Bone marrow (tissue), 2 donors: ENCODE measurements at regions not wholly inside any gene's neighbourhood (a gene's known extent, or its start where the extent isn't known, plus 50 kb on each side); places are given as distances from the start of the nearest gene placed in this dataset.

Experiments used
- DNase-seq, 2 donors: peaks; one replicate each; lab custom pipeline; 2025; lab: John Stamatoyannopoulos, UW

DNA sequence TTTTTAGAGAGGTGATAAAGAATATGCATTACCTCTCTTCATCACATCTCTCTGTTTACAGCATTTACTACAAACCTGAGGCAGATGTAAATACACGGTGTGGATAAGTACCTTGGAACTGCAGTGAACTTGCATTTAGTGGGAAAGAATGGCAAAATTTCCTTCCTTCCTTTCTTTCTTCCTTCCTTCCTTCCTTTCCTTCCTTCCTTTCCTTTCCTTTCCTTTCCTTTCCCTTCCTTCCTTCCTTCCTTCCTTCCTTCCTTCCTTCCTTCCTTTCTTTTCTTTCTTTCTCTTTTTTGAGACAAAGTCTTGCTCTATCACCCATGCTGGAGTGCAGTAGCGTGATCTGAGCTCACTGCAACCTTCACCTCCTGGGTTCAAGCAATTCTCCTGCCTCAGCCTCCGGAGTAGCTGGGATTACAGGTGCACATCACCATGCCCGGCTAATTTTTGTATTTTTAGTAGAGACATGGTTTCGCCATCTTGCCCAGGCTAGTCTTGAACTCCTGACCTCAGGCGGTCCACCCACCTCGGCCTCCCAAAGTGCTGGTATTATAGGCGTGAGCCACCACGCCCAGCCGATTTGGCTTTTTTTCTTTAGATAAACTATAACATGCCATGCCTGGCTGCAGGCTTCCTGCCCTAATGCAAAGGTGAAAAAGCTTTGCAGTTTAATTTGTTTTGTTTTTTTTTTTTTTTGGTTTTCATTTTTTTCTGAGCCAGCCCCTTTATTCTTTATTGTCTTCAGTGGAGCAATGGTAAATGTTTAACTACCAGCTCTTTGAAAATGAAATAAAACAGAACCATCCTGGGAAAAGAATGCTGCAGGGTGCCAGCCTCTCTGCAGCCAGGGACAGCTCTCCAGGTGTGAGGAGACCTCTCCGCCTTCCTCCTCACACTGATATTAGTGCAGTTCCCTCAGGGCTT, 64.2 kb upstream of the NEDD9 start:
- DNase-seq = no peak

DNA sequence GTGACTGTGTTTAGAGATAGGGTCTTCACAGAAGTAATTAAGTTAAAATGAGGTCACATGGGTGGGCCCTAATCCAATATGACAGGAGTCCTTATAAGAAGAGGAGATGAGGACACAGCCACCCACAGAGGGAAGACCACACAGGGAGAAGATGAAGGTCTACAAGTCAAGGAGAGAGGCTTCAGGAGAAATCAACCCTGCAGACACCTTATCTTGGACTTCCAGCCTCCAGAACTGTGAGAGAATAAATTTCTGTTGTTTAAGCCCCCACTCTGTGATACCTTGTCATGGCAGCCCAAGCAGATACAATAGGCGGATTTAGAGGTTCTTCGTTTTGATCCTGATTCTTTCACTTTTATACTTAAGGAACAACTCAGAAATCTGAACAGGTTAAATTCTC, 63.5 kb upstream of the NEDD9 start:
- no peak for DNase-seq

DNA sequence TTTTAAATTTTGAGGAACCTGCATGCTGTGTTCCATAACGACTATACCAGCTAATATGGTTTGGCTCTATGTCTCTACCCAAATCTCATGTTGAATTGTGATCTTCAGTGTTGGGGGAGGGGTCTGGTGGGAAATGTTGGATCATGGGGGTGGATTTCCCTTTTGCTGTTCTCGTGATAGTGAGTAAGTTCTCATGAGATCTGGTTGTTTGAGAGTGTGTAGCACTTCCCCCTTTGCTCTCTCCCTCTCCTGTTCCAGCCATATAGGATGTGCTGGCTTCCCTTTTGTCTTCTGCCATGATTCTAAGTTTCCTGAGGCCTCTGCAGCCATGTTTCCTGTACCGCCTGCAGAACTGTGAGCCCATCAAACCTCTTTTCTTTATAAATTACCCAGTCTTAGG, 61.8 kb upstream of the NEDD9 start:
- peak in 1 of 2 donors; percentile 36 for DNase-seq

DNA sequence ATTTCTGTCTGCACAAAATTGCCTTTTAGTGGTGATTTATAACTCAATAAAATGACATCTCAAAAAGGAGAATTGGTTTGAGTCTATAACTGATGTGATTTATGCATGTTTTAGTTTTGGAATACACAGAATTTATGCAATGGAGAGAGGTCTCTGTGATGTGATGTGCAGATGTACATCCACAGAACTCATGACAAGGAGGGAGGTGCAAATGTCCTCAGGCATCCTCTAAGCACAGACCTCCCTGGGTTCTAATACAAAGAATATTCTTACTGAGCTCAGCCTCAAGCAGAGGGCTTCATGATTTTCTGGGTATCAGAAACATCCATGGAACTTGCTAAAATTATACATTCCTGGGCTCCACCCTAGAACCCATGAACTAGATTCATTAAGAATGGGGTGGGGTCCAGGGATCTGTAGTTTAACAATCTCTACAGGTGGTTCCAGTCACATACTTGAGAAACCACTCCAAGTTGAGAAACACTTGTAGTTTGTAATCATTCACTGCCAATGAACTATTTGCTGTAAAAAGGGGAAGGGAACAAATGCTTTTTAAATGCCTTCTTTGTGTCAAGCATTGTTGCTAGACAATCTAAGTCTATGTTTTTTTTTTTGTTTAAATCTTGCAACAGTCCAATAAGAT, 60.2 kb upstream of the NEDD9 start:
- no peak for DNase-seq

DNA sequence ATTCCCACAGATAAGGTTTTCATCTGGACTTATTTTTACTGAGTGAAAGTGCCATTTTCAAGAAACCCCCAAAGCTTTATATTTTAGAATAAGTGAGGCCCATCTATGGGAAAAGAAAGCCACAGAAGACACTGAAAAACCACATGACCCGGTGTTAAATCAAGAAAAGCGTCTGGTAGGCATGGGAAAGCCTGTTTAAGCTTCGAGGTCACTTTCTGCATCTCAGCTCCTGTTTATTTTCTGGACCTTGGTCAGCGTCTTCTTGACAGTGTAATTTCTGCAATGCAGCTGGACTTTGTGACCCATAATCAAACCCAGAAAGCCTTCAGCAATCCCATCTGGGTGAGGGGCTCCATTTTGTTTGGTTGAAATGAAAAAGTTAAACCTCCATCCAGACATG, 59.6 kb upstream of the NEDD9 start:
- DNase-seq = no peak

DNA sequence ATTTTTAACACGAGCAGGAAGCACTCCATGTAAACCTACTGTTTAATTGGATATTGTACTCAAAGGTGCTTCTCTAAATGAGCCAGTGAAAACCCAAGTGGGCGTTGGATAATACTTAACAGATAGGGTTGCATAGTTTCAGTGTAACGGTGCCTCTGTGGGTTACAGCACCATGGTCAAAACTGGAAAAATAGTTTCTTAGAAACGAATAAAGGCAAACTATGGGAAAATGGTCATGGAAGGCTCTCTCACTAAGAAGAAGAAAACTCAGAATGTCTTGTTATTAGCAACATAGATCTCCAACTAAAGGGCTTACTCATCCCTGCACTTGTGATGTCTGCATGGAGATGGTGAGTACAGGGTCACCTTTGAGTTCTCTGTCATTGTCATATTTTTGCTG, 59.1 kb upstream of the NEDD9 start:
- no peak for DNase-seq

DNA sequence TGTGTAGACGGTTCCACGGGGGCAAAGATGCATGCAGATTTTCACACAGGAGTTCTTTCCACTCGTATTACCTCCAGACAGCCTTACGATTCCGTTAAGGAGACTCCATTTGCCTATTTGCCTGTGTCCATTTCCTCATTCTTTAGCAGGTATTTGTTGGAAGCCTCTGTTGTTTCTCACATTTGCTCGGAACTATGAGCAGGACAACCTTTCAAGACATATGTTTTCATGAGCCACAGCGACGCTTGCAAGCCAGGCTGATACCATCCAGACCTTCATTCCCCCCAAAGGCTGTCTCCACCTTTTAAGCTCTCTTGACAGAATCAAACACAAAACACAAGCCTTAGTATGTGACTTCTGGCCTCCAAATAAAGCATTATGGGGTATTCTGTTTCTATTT, 57.6 kb upstream of the NEDD9 start:
- DNase-seq = no peak

DNA sequence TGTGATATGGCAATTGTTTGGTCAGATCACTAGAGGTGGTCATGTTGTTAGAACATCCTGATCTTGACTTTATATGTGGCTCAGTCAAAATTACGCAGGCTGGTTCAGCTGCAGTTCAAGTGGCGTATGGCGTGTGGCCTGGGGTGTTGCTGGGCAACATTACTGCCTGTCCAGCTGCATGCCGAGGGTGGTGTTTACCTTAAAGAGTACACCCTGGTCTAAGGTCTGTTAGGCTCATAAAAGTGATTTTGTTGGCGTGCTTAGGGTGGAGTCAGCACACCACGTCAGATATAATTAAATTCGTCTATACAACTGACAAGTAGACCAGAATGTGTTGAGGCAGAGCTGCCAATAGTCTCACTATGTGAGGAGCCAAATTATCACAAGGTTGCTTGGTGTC, 55.6 kb upstream of the NEDD9 start:
- no peak for DNase-seq

DNA sequence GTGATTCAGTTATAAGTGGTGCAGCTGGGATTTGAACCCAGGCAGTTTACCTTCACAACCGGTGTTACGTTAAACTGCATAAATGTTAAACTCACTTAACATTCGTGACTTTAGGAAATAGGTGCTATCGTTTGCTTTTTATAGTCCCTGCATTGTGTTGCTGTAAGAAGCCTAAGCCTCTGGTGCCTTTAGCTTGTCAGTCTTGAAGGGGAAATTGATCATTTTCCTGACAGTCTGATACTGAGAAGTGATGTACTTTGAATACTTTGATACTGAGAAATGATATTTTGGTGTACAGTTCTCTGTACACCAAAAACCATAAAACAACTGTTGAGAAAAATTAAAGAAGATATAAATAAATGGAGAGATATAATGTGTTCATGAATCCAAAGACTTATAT, 52.5 kb upstream of the NEDD9 start:
- DNase-seq = no peak

DNA sequence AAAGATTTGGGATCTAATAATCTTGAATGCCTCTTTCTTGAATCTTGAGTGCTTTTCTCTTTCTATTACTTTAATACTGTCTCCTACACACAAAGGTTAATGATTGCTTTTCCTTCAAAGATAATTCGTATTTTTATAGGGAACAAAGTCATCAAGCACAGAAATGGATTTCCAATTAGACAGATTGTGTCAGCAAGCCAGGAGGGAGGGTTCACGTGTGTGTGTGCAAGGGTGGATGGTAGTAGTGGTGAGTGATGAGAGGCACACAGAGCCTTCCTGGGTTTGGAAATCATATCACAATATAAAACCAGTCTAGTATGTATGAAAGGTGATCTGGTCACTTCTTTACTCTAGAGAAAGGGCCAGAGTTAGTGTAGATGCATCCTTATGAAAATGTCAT, 51.2 kb upstream of the NEDD9 start:
- no peak for DNase-seq

DNA sequence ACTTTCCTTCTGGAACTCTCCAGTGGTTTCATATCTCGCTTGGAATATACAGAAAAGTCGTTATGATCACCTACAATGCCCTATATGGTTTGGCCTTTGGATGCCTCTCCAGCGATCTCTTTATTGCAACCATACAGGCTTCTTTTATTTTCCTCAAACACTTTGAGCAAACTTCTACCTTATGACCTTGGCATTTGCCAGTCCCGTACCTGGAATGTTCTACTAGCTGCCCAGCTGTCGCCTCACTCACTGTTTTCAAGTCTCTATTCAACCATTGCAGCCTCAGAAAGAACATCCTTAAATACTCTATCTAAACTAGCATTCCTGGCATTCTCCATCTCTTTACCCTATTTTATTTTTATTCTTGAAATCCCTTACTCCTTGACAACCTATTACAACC, 50.4 kb upstream of the NEDD9 start:
- no peak for DNase-seq
